T-helper 2 cell treated with Interferon-gamma antibody and Interleukin-4, amounts not matched to agents 5 μg/mL and 100 μg/mL, for 36 hours (primary cell): ENCODE measurements at regions not wholly inside any gene's neighbourhood (a gene's known extent, or its start where the extent isn't known, plus 50 kb on each side); places are given as distances from the start of the nearest gene placed in this dataset.

Experiments used
- DNase-seq: peaks from one replicate; pipeline ENCODE4 v3.0.0; 2021; ENCODE audit warnings: low spot score
- H3K27ac Mint-ChIP-seq: one replicate; pipeline ENCODE4 v1.8.0; 2021; ENCODE audit warnings: mild to moderate bottlenecking, mixed read lengths
- H3K27me3 Mint-ChIP-seq: one replicate; pipeline ENCODE4 v1.8.0; 2021; ENCODE audit warnings: low read depth, mixed read lengths
- H3K36me3 Mint-ChIP-seq: one replicate; pipeline ENCODE4 v1.8.0; 2021; ENCODE audit warnings: low read depth, mixed read lengths
- H3K4me1 Mint-ChIP-seq: one replicate; pipeline ENCODE4 v1.8.0; 2021; ENCODE audit warnings: low read depth, mixed read lengths
- H3K4me3 Mint-ChIP-seq: one replicate; pipeline ENCODE4 v1.8.0; 2022; ENCODE audit warnings: mild to moderate bottlenecking, moderate library complexity, mixed read lengths
- H3K9me3 Mint-ChIP-seq: one replicate; pipeline ENCODE4 v1.8.0; 2021; ENCODE audit warnings: mixed read lengths

GRCh38 chr11:92870196-92870832, 99.1 kb upstream of the MTNR1B start:
- Mint-ChIP-seq H3K4me3 (no peak overlapping the region), H3K27me3 (no peaks in the 10 kb centered on the region), H3K36me3 (no peaks in the 10 kb centered on the region), H3K4me1 (no peaks in the 10 kb centered on the region), H3K27ac (no peak overlapping the region), H3K9me3 (no peaks in the 10 kb centered on the region)
- DNase-seq = no peak

DNA sequence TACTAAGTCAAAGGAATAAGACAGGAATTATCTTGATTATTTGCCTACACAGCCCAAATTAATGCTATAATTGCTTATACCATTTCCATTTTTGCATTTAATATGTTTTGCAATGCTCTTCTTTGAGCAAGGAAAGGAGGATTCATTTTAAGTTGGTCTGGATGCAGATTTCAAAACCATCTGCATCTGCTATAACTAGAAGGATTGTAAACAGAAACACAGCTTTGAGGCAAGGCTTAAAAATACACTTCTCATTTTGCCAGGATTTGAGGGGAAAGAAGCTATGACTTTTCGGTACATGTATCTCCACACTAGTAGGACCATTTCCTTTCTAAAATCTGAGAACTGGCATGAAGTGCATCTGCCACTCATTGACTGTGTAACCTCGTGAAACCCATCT, 95.9 kb upstream of the MTNR1B start:
- DNase-seq = no peak
- Mint-ChIP-seq H3K27ac (no peak overlapping the region), H3K4me3 (no peak overlapping the region), H3K36me3 (no peaks in the 10 kb centered on the region), H3K9me3 (no peaks in the 10 kb centered on the region), H3K4me1 (no peaks in the 10 kb centered on the region), H3K27me3 (no peaks in the 10 kb centered on the region)

GRCh38 chr11:92875473-92875872, 94.0 kb upstream of the MTNR1B start:
- Mint-ChIP-seq H3K9me3 (no peaks in the 10 kb centered on the region), H3K36me3 (no peaks in the 10 kb centered on the region), H3K27ac (no peak overlapping the region), H3K4me1 (no peaks in the 10 kb centered on the region), H3K4me3 (no peak overlapping the region), H3K27me3 (no peaks in the 10 kb centered on the region)
- no peak for DNase-seq

DNA sequence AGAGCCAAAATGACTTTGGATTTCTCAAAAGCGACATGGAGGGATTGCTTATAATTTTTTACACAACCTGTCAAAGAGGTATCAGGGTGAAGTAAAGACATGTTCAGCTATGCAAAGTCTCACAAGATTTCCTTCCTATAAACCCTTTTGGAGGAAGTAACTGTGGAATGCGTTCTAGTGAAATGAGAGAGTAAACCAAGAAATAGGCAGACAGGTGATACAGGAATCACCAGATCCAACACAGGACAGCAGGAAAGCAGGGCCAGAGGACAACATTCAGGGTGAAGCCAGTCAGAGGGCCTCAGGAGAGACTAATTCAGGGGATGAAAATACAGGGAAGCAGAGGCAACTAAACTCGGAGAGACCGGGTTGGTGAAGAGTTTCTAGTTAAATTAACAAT, 90.4 kb upstream of the MTNR1B start:
- Mint-ChIP-seq H3K27me3 (no peaks in the 10 kb centered on the region), H3K4me3 (no peak overlapping the region), H3K27ac (no peak overlapping the region), H3K4me1 (no peaks in the 10 kb centered on the region), H3K36me3 (no peaks in the 10 kb centered on the region), H3K9me3 (no peaks in the 10 kb centered on the region)
- no peak for DNase-seq

DNA sequence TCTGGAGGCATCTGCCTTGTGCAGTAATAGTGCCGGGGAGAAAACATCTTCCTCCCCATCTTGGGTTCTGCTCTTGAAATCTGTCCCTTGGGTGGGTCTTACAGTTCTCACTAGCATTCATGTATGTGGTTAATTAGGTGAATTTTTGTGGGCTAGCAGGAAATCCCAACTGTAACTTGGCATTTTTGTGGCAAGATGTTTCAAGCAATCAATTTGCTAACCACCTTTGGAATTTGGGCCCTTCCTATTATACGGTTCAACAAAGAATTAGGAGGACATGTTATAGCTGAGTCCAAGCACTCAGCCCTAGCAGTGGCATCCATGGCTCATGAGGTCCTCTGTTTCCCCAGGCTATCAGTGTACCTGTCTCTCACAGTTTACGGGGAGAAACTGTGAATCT, 89.1 kb upstream of the MTNR1B start:
- no peak for DNase-seq
- H3K36me3 Mint-ChIP-seq = no peaks in the 10 kb centered on the region
- no peaks in the 10 kb centered on the region for H3K27me3 Mint-ChIP-seq
- no peak overlapping the region for H3K27ac Mint-ChIP-seq
- no peaks in the 10 kb centered on the region for H3K4me1 Mint-ChIP-seq
- no peak overlapping the region for H3K4me3 Mint-ChIP-seq
- no peaks in the 10 kb centered on the region for H3K9me3 Mint-ChIP-seq

DNA sequence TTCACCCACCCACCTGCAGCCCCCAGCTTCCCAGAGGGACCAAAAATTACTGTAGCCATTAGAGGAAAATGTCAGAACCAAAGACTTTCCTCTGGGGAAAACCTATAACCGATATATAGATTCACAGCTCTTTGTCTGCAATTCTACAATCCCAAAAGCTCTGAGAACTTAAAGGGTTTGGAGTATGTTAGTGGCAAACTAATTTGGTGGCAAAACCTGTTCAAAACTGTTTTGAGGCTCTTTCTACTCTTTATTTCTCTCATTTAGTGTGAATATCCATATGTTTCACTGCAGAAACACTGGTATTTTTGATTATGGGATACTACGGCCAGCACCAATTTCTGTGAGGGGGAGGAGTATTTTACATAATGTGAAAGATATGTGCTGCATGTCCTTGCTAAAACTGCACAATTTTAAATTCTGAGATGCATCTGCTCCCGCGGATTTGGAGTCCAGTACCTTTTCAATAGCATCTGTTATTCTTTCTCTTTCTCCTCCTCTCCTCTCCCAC, 87.5 kb upstream of the MTNR1B start:
- Mint-ChIP-seq H3K27me3 (no peaks in the 10 kb centered on the region), H3K27ac (no peak overlapping the region), H3K4me3 (no peak overlapping the region), H3K36me3 (no peaks in the 10 kb centered on the region), H3K4me1 (no peaks in the 10 kb centered on the region), H3K9me3 (no peaks in the 10 kb centered on the region)
- DNase-seq = no peak

DNA sequence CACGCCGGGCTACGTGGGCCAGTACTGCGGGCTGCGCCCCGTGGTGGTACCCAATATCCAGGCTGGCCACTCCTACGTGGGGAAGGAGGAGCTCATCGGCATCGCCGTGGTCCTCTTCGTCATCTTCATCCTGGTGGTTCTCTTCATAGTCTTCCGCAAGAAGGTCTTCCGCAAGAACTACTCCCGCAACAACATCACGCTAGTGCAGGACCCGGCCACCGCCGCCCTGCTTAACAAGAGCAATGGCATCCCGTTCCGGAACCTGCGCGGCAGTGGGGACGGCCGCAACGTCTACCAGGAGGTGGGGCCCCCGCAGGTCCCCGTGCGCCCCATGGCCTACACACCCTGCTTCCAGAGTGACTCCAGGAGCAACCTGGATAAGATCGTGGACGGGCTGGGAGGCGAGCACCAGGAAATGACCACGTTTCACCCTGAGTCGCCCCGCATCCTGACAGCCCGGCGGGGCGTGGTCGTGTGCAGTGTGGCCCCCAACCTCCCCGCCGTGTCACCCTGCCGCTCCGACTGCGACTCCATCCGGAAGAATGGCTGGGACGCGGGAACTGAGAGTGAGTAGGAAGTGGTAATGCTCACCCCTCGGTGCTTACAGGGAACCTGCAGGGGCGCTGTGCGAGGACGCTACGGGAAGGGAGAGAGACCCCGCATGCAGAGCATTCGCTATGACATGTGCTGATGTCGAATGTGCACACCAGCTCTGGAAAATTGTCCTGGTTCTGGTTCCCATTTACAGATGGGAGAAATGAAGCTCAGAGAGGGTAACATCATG, 86.4 kb upstream of the MTNR1B start:
- H3K9me3 Mint-ChIP-seq = no peaks in the 10 kb centered on the region
- H3K27ac Mint-ChIP-seq = no peak overlapping the region
- DNase-seq = no peak
- H3K36me3 Mint-ChIP-seq = no peaks in the 10 kb centered on the region
- H3K4me3 Mint-ChIP-seq = no peak overlapping the region
- no peaks in the 10 kb centered on the region for H3K27me3 Mint-ChIP-seq
- no peaks in the 10 kb centered on the region for H3K4me1 Mint-ChIP-seq

DNA sequence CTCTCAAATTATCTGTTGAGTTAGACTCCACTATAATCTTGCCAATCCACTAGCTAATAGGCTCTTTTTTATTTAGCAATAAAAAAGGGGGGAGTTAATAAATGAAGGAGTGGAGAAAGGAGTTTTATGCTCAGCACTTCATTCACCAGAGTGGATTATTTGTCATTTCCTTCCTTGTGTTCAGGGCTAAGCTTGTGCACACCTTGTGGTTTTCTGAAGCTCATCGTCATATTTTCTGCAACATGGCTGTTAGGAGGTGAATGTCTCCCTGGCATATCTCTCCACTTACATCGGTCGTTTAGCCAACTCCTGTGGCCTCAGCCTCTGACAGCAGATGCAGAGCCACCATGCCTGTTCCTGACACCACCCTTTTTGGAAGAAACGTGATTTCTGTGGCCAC, 83.9 kb upstream of the MTNR1B start:
- H3K27me3 Mint-ChIP-seq = no peaks in the 10 kb centered on the region
- H3K9me3 Mint-ChIP-seq = no peaks in the 10 kb centered on the region
- no peak overlapping the region for H3K4me3 Mint-ChIP-seq
- no peak overlapping the region for H3K27ac Mint-ChIP-seq
- no peaks in the 10 kb centered on the region for H3K36me3 Mint-ChIP-seq
- DNase-seq = no peak
- H3K4me1 Mint-ChIP-seq = no peaks in the 10 kb centered on the region

DNA sequence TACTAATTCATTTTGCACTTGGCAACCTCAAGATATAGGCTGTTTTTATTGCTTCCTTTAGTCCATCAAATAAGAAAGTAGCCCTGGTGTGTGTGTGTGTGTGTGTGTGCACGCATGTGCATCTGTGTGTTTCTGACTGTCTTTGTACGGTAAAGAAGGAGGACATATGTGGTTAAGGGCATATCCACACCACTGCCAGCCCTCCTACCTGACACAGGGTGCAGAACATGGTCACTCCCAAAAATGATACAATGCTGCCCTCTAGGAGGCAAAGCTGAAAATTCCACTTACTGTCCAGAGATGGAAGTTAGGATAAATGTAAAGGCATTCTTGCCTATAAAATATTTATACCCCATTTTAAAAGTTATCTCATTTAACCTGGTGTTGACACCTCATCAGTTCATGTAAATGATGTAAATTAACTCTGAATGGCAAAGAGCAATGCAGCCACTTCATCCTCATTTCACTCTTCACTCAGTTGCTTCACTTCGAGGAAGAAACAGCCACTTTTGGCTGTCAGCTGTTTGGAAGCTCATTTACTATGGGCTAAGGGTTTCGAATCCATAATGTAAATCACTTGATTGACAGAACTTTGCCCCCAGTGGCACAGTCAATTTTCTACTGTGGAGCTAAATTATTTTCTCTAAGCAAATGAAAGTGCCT, 83.1 kb upstream of the MTNR1B start:
- no peak overlapping the region for H3K27ac Mint-ChIP-seq
- DNase-seq = no peak
- no peaks in the 10 kb centered on the region for H3K4me1 Mint-ChIP-seq
- no peaks in the 10 kb centered on the region for H3K36me3 Mint-ChIP-seq
- no peak overlapping the region for H3K4me3 Mint-ChIP-seq
- H3K9me3 Mint-ChIP-seq = no peaks in the 10 kb centered on the region
- H3K27me3 Mint-ChIP-seq = no peaks in the 10 kb centered on the region

DNA sequence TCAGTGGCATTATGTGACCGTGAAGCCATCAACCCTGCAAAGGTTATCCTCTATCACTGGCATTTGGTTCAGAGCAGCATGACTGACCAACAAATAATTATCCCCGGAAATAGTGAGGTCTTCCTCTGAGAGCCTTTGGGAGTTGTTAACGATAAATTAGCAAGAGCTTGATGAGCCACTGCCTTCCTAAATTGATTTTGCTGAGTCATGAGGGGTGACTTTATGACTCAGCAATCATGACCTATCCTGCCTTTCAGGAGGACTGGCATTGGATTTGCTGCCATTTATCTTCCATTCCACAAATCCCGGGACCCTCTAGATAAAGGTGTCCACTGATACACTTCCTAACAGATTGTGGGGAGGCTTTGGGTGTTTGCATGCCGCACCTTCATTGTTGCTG, 80.8 kb upstream of the MTNR1B start:
- no peaks in the 10 kb centered on the region for H3K36me3 Mint-ChIP-seq
- H3K4me1 Mint-ChIP-seq = no peaks in the 10 kb centered on the region
- no peaks in the 10 kb centered on the region for H3K27me3 Mint-ChIP-seq
- H3K4me3 Mint-ChIP-seq = no peak overlapping the region
- no peak for DNase-seq
- no peaks in the 10 kb centered on the region for H3K9me3 Mint-ChIP-seq
- no peak overlapping the region for H3K27ac Mint-ChIP-seq

DNA sequence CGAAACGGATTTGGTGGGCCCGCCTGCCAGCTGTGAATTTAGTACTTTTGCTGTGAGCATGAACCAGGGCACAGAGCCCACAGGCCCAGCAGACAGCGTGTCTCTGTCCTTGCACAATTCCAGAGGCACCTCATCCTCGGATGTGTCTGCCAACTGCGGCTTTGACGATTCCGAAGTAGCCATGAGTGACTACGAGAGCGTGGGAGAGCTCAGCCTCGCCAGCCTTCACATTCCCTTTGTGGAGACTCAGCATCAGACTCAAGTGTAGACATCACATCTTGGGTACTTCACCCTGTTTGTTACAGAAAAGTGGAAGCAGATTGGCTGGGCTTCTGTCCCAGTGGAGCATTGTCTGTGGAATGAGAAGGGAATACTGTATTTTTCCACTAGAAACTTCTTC, 78.6 kb upstream of the MTNR1B start:
- no peaks in the 10 kb centered on the region for H3K27me3 Mint-ChIP-seq
- H3K4me1 Mint-ChIP-seq = no peaks in the 10 kb centered on the region
- no peaks in the 10 kb centered on the region for H3K36me3 Mint-ChIP-seq
- H3K9me3 Mint-ChIP-seq = no peaks in the 10 kb centered on the region
- H3K27ac Mint-ChIP-seq = no peak overlapping the region
- DNase-seq = no peak
- no peak overlapping the region for H3K4me3 Mint-ChIP-seq

- DNase-seq = no peak
- H3K27me3 Mint-ChIP-seq = no peaks in the 10 kb centered on the region
- no peaks in the 10 kb centered on the region for H3K9me3 Mint-ChIP-seq
- H3K36me3 Mint-ChIP-seq = no peaks in the 10 kb centered on the region
- no peak overlapping the region for H3K27ac Mint-ChIP-seq
- H3K4me3 Mint-ChIP-seq = no peak overlapping the region
- H3K4me1 Mint-ChIP-seq = no peaks in the 10 kb centered on the region
Measured at GRCh38 chr11:92892802-92893684, 76.4 kb upstream of the MTNR1B start.

GRCh38 chr11:92894197-92894596, 75.3 kb upstream of the MTNR1B start:
- no peak overlapping the region for H3K27ac Mint-ChIP-seq
- H3K9me3 Mint-ChIP-seq = no peaks in the 10 kb centered on the region
- no peaks in the 10 kb centered on the region for H3K4me1 Mint-ChIP-seq
- no peaks in the 10 kb centered on the region for H3K36me3 Mint-ChIP-seq
- H3K4me3 Mint-ChIP-seq = no peak overlapping the region
- no peaks in the 10 kb centered on the region for H3K27me3 Mint-ChIP-seq
- no peak for DNase-seq

- H3K9me3 Mint-ChIP-seq = no peaks in the 10 kb centered on the region
- no peaks in the 10 kb centered on the region for H3K36me3 Mint-ChIP-seq
- no peaks in the 10 kb centered on the region for H3K27me3 Mint-ChIP-seq
- H3K4me3 Mint-ChIP-seq = no peak overlapping the region
- DNase-seq = no peak
- H3K4me1 Mint-ChIP-seq = no peaks in the 10 kb centered on the region
- H3K27ac Mint-ChIP-seq = no peak overlapping the region
Measured at GRCh38 chr11:92897487-92897886, 72.0 kb upstream of the MTNR1B start.
